GM18951 (cell line): ENCODE measurements at regions not wholly inside any gene's neighbourhood (a gene's known extent, or its start where the extent isn't known, plus 50 kb on each side); places are given as distances from the start of the nearest gene placed in this dataset.
"Not testable (repeated sequence)": the region's sequence is repeated elsewhere in the genome, so short reads cannot be mapped to it uniquely, and the experiment has no call there.

Source experiments
- POLR2A ChIP-seq: IDR thresholded peaks from 4 replicates; pipeline ENCODE4 v1.6.1; 2011; ENCODE audit warnings: mild to moderate bottlenecking; ENCODE audit not compliant: insufficient read length, insufficient read depth; ENCODE audit errors: extremely low read depth
- in situ Hi-C: fragments of 300-500 bp; cut with MboI; formaldehyde crosslinking; loops from one replicate; pipeline ENCODE4 v1.12.0; 2022; ENCODE audit warnings: low sequenced_read_pairs, mixed read lengths, inconsistent platforms; ENCODE audit not compliant: unreplicated experiment

DNA sequence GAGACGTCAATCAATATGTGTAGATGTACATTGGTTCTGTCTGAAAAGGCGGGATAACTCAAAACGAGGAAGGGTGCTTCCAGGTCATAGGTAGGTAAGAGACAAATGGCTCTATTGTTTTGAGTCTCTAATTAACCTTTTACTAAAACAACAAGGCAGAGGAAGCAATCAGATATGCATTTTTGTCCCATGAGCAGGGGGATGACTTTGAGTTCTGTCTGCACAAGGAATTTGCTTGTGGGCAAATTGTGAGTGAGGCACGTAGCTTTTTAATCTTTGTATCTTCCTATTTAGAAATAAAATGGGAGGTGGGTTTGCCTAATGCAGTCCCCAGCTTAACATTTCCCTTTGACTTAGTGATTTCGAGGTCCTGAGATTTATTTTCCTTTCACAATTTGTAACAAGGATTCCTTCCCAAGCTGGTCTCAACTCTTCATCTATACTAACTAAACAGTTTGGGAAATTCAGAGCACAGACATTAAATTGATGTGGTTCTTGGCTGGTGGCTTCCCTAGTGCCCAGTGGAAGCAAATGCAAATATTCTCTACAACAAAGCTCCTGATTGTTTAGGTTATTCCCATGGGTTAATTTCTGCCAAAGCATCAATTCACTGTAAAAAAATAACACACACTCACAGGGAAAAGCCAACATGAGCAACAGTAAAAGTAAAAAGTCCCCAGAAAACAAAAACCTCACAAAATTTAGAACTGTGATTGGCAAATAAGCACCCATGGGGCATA, 738.8 kb upstream of the SGO1 start:
- no peak for TF ChIP-seq POLR2A

DNA sequence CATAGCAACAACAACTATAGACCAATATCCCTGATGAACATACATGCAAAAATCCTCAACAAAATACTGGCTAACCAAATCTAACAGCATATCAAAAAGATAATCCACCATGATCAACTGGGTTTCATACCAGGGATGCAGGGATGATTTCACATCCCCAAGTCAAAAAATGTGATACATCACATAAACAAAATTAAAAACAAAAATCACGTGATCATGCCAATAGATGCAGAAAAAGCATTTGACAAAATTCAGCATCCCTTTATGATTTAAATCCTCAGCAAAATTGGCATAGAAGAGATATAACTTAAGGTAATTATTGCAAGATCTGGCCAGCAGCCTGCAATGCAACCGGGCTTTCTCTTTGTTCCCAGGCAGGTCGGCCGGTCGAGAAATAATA, 735.1 kb upstream of the SGO1 start:
- in situ Hi-C loops: not testable (repeated sequence)

More for the DNA sequence above, 738.8 kb upstream of the SGO1 start:
- in situ Hi-C loops: no loop called here

DNA sequence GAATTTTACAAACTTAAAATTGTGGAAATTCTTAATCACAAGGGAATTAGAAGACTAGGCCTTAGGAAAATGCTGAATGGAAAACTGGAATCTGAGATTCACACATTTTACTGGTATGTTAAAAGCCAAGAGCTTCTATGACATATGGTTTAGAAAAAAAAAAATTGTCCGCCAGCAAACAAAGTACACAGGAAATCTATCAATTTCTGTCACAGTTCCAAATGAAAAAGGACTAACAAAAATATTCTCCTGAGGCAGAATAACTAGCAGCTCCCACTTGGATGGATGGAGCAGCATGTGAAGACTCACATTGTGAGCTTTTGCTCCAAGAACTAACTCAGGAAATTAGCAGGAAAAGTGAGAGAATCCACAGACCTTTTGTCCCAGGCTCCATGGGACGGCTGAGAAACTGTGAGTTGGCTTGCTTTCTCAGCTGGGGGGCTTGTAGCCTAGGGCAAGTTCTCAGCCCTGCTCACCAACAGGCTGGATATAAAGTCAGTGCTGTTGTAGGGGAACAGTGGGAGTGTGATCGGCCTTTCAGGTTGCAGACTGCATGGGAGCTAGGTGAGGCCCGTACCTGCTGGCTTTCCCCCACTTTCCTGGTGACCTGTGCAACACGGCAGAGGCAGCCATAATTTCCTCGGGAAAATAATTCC, 731.1 kb upstream of the SGO1 start:
- in situ Hi-C loops: no loop called here
- TF ChIP-seq POLR2A: no peak

DNA sequence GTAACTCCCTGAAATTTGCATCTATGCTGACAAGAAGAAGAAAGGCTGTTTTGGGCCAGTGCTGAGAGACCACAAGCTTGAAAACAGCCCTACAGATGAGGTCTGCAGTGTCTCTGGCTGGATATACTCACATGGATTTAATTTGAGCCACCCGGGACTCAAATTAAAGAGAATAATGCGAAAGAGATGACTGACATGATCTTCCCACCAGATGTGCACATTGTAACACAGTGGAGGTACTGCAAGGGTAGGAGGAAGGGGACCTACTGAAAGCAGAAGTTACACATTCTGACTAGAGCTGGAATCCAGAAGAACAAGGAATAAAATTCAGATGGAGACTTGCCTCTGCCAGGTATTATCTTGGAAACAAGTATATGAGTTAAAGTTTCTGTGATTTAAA, 728.3 kb upstream of the SGO1 start:
- TF ChIP-seq POLR2A: no peak
- in situ Hi-C loops: no loop called here

DNA sequence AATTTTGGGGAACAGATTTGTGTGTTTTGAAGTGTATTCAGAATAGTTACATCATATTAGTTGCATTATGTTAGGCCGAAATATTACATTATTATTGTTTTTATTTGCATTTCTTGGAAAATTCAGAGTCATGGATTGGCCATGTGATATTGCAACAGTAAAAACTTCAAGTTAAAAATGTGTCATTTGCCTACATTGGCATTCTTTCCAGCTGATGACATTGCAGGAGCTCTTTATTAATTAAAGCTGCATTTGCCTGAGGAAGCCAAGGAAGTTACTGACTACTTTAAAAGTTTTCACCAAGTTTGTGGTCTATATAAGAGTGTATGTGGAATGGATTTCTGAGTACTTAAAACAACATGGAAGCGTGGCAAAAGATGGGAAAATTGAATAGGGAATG, 726.4 kb upstream of the SGO1 start:
- in situ Hi-C loops: no loop called here
- TF ChIP-seq POLR2A: no peak

DNA sequence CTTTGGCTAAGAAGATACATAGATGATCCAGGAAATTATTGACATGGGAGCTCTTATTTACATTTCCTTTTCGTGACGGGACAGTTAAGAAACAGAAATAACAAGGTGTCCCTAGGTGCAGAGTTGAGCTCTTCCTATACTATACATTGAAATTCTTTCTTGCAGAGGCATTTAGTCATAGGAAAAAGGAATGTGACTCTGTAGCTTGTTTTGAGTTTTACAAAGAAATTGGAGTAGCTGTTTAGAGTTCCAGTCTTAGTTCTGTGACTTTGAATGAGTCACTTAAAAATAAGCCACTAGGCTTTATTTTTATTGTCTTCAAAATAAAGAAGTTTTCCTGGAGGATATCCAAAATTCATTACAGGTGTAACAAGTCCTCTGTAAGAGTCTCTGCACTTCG, 723.5 kb upstream of the SGO1 start:
- in situ Hi-C loops: no loop called here

DNA sequence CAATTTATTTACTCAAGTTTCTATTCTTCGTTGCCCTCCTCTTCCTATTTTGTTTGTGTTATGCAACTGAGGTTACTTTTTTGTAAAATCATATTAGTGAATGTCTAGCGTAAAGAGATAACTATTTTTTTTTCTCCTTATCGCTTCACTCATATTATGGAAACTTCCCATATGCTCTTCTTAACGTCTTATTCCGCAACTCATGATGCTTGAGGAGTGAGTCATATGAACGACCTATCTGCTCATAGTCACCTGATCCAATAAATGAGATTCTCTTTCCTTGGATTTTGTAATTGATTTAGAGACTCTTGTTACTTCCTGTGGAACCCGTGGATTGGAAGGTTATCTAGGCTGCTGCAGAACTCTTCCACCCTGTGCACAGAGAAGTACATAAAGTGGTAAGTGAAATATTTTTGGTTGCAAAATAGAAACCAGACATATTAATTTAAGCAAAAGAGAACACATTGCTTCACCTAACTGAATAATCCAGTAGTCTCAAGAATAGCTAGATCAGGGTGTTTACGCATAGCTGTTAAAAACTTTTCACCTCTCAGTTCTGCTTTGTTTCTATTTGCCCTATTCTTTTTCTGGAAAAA, 719.3 kb upstream of the SGO1 start:
- no peak for TF ChIP-seq POLR2A
- in situ Hi-C loops: no loop called here

More for the DNA sequence above, 723.5 kb upstream of the SGO1 start:
- TF ChIP-seq POLR2A: no peak

DNA sequence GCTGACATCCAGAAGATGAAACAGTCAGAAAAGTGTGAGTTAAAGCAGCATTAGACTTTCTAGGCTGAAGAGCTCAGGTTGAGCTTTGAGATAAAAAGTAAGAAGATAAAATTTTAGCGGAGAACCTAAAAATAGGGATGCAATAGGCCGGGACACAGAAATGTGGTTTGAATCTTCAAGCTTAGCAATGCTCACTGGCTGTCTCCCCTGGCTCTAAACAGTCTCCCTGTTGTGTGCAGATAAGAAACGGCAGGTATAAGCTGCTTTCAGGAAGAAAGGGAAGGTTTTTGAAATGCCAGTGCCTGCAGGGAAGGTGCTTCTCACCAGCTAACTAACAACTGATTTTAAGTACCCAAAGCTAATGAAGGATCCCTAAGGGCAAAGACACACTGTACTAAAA, 718.7 kb upstream of the SGO1 start:
- in situ Hi-C loops: no loop called here
- no peak for TF ChIP-seq POLR2A

DNA sequence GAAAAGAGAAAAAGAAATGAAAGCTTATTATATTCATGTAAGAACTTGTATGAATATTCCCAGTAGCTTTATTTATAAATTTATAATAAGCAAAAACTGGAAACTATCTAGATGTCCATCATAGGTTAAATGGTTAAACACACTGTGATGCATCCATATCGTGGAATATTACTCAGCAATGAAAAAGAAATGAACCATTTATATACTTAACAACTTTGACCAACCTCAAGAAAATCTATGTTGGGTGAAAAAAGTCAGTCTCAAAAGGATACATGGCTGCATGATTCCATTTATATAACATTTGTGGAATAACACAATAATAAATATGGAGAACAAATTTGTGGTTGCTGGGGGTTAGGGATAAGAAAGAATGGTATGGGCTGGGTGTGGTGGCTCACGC, 713.0 kb upstream of the SGO1 start:
- no peak for TF ChIP-seq POLR2A
- in situ Hi-C loops: no loop called here

DNA sequence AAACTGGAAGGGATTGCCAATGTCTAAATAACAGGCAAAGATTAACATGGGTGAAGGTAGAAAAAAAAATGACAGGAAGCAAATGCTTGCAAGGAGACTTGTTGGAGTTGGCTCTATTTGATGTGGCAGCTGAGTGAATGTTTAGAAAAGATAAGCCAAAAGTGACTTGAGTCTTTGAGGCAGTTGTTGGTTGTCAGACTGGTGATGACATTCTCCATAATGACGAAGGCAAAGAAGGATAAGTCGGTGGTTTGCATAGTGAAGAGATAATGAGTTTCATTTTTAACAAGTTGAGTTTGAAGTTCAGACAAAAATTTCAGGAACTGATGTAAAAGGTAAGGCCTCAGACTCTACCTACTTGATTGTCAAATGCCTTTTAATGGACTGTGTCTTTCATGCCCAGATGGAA, 704.1 kb upstream of the SGO1 start:
- TF ChIP-seq POLR2A: no peak

DNA sequence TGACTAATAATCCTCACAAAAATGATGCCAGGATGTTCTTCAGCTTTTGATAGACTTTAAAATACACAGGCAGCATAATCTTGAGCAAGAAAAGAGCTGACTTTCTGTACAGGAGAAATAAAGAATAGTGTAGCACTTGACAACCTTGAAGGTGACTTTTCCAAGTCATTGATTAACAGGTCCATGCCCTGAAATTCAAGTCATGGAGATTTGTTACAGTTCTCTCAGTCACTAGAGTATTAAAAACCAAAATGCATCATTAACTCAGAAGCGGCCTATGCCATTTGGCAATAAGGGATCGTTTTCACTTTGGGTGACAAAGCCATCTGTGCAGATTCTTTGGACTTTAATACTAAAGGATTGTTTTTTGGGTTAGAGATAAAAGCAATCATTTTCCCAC, 692.7 kb upstream of the SGO1 start:
- in situ Hi-C loops: no loop called here
- TF ChIP-seq POLR2A: no peak

More for the DNA sequence above, 704.1 kb upstream of the SGO1 start:
- in situ Hi-C loops: no loop called here

DNA sequence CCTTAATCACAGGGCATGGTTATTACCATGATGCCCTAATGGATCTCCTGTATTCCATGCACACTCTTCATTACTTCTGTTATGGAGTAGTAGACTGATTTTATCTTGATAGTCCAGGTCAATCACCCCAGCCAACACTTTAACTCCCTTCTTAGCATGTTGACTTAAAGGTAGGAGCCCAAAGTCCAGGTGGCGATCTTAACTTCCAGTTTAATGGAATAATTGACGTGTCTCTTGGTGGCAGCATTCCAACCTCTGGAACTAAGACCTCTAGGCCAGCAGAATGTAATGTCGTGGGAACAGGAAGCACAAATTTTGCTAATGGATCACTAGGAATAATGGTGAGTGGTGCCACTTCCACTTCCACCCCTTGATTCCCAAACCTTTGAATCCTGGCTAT, 687.2 kb upstream of the SGO1 start:
- in situ Hi-C loops: no loop called here
- TF ChIP-seq POLR2A: no peak

DNA sequence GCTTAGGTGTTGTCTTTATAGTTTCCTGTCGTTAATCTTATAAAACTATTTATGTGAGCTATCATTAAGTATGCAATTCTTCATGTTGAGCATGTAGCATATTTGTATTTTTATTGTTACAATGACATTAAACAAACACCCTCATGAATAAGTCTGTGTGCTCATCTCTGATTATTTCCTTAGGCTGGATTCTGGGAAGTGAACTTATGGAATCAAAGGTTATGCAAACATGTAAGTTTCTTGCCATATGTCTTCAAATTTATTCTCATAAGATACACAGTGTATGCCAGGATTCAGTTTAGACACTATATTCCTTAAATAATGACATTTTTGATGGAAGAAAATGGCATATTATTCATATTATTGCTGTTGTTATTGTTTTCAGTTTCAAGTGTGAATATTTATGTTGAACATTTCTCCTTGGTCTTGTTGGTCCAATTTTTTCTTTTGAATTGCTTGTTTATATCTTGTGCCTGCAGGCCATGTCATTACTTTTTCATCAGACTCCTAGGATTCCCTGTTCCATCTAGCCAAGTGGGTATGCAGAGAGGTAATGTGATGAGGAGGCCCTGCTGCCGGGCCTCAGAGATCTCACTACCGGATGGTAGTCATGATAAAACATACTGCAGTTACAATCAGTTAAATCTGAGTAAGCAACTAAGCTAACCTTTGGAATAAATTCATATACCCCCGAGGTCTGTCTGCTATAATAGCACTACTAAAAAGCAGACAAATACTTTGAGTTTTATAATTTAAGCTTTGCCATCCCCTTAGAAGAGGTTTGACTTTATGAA, 684.3 kb upstream of the SGO1 start:
- in situ Hi-C loops: no loop called here
- TF ChIP-seq POLR2A: no peak

DNA sequence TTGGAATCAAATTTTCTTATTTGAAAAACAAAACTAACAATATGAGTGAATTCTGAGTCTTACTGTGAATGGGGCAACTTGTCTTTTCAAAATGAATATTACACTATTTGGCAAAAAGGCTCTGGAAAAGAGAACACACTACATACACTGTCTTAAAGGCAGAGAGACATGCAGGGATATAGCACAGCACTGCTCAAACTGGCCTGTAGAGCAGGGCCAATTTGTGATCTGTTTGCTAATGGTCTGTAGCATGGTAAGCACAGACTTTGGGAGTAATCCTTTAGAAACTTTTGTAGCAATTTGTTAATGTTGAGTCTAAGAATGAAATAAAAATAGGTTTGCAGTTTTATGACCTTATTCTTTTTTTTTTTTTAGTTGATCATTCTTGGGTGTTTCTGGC, 679.8 kb upstream of the SGO1 start:
- in situ Hi-C loops: no loop called here
- TF ChIP-seq POLR2A: no peak

DNA sequence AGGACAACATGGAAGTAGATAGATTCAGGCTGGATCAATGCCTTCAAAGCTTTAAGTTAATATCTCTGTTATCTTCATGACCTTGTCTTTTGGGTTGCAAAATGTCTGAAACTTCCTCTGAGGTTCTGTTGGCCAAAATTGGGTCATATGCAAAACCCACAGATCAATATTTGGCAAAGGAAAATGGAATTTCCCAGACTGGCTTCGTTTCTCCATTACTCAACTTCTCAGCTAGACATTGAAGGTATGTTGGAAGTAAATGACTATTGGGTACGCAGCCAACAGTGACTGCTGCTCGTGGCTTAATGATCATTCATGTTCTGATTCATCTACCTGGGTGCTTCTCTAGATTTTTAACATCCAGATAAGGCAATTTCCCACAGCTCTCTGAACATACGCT, 675.4 kb upstream of the SGO1 start:
- in situ Hi-C loops: no loop called here
- no peak for TF ChIP-seq POLR2A
